SU-DHL-6 (cell line): ENCODE measurements at regions not wholly inside any gene's neighbourhood (a gene's known extent, or its start where the extent isn't known, plus 50 kb on each side); places are given as distances from the start of the nearest gene placed in this dataset.

Experiments
- CTCF ChIP-seq: fragments of 200-600 bp; sonication (generic); IDR thresholded peaks from one replicate; pipeline ENCODE4 v1.5.1; 2017; ENCODE audit warnings: antibody characterized with exemption, mild to moderate bottlenecking, low read length, moderate library complexity; ENCODE audit not compliant: insufficient read depth, poor library complexity, severe bottlenecking
- EZH2phosphoT487 ChIP-seq: fragments of 200-600 bp; sonication (generic), shearing (Covaris generic); conservative IDR thresholded peaks from 2 replicates; pipeline ENCODE4 v1.6.1; 2018; ENCODE audit warnings: mild to moderate bottlenecking, antibody characterized with exemption, low read length, moderate library complexity, mixed read lengths

- TF ChIP-seq CTCF (no peak), EZH2phosphoT487 (no peak)
These were observed 76.5 kb upstream of the HSPA9 start for GRCh38 chr5:138651767-138652117.
